Choroid plexus epithelial cell (primary cell): ENCODE measurements at regions not wholly inside any gene's neighbourhood (a gene's known extent, or its start where the extent isn't known, plus 50 kb on each side); places are given as distances from the start of the nearest gene placed in this dataset.
"Not testable (repeated sequence)": the region's sequence is repeated elsewhere in the genome, so short reads cannot be mapped to it uniquely, and the experiment has no call there.

Source experiments
- DNase-seq: peaks from one replicate; pipeline ENCODE4 v3.0.0-alpha.2; 2010; ENCODE audit warnings: low read depth
- H3K4me3 ChIP-seq: 2 replicates; pipeline ENCODE4 v1.5.1; 2011; ENCODE audit warnings: low read depth, mild to moderate bottlenecking, control low read depth, low read length, moderate library complexity
- CTCF ChIP-seq: conservative IDR thresholded peaks from 2 replicates; pipeline ENCODE4 v1.5.1; 2011; ENCODE audit warnings: low read depth, mild to moderate bottlenecking, control low read depth, inconsistent platforms, low read length, moderate library complexity

DNA sequence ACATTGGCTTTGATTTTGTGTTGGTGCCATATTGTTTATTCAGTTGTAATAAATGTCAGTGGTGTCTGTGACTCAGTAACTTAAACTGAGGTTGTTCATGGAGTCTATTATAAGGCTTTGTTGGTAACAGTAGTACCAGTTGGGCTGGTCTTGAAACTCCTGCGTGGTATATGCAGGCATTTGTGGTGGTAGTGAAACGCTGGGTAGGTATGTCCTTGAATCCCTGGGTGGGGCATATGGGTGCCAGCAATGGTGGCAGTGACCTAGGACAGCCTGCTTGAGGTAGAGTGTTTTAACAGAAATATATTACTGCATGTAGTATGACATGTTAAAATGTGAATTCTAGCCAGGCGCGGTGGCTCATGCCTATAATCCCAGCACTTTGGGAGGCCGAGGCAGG is 1058.5 kb upstream of the SEMA6A start:
- no peak for DNase-seq
- no peak for TF ChIP-seq CTCF
- H3K4me3 ChIP-seq: no peak overlapping the region

- no peak for TF ChIP-seq CTCF
- no peak for DNase-seq
- no peak overlapping the region for H3K4me3 ChIP-seq
Measured at GRCh38 chr5:117624201-117624600, 1049.6 kb upstream of the SEMA6A start.

DNA sequence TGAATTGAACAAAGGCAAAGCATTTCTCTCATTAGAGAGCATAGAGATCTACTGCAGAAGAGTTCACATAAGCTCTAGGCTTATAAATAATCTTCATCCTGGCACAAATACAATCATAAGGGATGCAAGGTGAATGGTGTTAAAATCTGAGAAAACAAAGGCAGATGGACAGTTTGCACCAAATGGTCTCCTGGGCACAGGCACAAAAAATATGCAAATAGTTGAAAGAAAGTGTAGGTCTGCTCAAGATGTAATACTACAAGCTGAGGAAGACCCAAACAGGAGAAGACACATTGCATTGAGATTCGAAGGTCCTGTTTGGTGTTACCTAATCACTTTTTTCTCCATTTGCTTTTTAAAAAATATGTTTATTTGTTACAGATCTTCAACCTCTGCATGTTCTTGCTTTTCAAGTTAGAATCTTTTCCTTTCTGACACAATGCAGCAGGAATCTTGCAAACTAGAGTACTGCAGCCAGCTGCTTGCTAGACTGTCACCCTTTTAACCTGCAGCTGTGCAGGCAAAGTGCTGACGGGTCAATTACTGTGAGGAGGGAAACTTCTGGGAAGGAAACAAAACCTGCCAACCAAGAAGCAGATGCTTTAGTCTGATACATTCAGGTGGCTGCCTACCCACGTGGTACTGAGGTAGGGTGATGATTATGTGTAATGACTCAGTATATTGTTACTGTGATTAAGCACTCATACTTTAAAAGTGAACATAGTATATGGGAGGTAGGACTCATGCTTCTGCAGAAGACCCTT is 1048.6 kb upstream of the SEMA6A start:
- TF ChIP-seq CTCF: no peak
- no peak overlapping the region for H3K4me3 ChIP-seq
- peak; percentile 6 for DNase-seq

DNA sequence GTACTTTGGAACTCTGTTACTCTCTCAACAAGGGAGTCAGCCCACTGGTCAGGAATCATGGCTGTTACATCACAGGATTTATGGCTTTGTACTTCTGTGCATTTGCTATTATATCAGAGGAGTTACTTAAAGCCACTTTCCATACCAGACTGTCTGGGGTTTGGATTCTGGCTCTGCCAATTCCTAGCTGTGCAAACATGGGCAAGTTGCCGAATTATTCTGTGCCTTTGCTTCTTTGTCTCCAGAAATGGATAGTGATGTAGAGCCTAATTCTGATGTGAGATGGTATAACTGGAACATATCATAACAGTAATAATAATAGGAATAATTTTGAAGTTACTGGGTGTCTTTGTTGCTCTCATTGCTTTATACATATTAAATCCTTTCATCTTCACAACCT is 1047.3 kb upstream of the SEMA6A start:
- DNase-seq: no peak
- no peak overlapping the region for H3K4me3 ChIP-seq
- no peak for TF ChIP-seq CTCF

DNA sequence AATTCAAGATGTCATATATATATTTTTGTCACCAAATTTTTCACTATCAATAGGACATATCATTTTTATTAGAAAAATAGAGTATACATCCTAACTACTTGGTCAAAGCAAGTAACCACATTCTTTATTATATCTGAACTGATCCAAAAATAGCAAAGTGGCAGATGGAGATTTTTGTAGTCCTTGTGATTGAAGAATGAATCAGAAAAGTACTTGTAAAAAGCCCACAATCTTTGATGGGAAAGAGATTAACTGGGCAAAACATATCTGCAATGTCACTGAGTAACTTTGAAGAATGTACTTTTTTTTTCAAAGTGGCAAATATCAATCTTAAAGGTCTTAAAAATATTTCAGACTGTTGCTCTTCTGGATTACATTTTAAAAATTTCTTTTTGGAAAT is 1040.6 kb upstream of the SEMA6A start:
- no peak for DNase-seq
- H3K4me3 ChIP-seq: no peak overlapping the region
- TF ChIP-seq CTCF: no peak

DNA sequence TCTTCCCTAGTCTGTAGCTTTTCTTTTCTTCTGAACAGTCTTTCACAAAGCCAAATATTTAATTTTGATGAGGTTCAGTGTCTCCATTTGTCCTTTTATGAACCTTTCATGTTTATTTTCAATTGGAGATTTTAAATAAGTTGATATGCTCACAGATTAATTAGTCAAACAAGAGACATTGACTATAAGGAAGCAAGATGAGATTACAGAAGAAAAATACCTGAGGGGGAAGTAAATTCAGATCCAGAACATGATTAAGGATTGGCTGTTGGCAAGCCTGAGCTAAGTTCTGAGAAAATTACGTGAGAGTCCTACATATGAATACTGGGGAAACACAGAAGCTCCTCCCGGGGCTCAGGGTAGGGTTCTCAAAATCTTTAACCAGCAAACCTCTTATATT is 1039.8 kb upstream of the SEMA6A start:
- H3K4me3 ChIP-seq: no peak overlapping the region
- no peak for TF ChIP-seq CTCF
- DNase-seq: no peak

DNA sequence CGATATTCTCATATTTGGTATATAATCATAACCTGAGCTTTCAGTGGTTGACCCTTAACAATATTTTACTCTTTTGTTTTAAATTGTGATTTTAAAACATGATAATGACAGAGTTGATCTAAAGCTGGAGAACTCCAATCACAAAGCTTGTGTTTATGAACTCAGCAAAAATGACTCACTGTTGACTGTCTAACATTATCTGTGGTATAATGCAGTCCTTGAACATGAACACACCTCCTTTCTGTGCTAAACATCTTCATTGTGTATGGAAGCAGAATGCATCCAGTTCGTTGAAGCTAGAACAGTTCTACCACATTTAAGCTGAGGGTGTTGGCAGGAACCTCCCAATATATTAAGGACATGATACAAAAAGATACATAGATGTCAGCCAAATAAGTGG is 1030.2 kb upstream of the SEMA6A start:
- no peak for TF ChIP-seq CTCF
- no peak for DNase-seq
- H3K4me3 ChIP-seq: no peak overlapping the region

- DNase-seq, H3K4me3 ChIP-seq: not testable (repeated sequence)
Measured at GRCh38 chr5:117599811-117600210, 1025.2 kb upstream of the SEMA6A start.
